Effector memory CD4-positive, alpha-beta T cell (primary cell): ENCODE measurements at regions not wholly inside any gene's neighbourhood (a gene's known extent, or its start where the extent isn't known, plus 50 kb on each side); places are given as distances from the start of the nearest gene placed in this dataset.

Source experiments
- DNase-seq, 3 donors: peaks; one replicate each; pipeline ENCODE4 v3.0.0-alpha.2; 2020
- H3K27ac ChIP-seq: 2 replicates; pipeline ENCODE4 v1.7.0; 2013; ENCODE audit warnings: mild to moderate bottlenecking, low read length, moderate library complexity; ENCODE audit not compliant: insufficient read depth, poor library complexity, severe bottlenecking
- H3K27me3 ChIP-seq: replicated peaks from 2 replicates; pipeline ENCODE4 v1.7.0; 2013; ENCODE audit warnings: mild to moderate bottlenecking, low read length; ENCODE audit not compliant: insufficient read depth, control insufficient read depth, poor library complexity, severe bottlenecking
- H3K36me3 ChIP-seq: 2 replicates; pipeline ENCODE4 v1.7.0; 2013; ENCODE audit warnings: mild to moderate bottlenecking, low read length, moderate library complexity; ENCODE audit not compliant: control insufficient read depth, insufficient read depth
- H3K4me1 ChIP-seq: 2 replicates; pipeline ENCODE4 v1.7.0; 2013; ENCODE audit warnings: low read length, mild to moderate bottlenecking; ENCODE audit not compliant: control insufficient read depth, insufficient read depth, poor library complexity, severe bottlenecking
- H3K4me3 ChIP-seq: 2 replicates; pipeline ENCODE4 v1.7.0; 2013; ENCODE audit warnings: low read length, low read depth, mild to moderate bottlenecking; ENCODE audit not compliant: insufficient read depth, poor library complexity, severe bottlenecking
- H3K9me3 ChIP-seq: 2 replicates; pipeline ENCODE4 v1.7.0; 2013; ENCODE audit warnings: mild to moderate bottlenecking, low read length, moderate library complexity; ENCODE audit not compliant: control insufficient read depth

DNA sequence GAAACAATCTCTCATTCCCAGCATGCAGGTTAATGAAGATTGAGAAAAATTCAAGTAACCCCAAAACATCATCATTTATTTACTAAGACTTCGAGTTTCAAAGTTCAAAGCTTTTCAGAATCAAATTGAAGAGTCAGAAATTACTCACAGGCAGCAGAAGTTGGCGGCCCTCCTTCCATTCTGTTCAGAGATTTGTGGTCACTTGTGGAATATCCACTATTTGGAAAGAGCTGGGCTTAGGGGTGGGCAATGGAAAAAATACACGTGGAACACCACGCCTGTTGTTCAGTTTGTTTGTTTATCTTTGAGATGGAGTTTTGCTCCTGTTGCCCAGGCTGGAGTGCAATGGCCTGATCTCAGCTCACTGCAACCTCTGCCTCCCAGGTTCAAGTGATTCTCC, 108.6 kb upstream of the NAA20 start:
- Histone ChIP-seq H3K4me3 (no peak overlapping the region), H3K4me1 (no peaks in the 10 kb centered on the region), H3K36me3 (no peaks in the 10 kb centered on the region), H3K9me3 (no peaks in the 10 kb centered on the region), H3K27me3 (no peaks in the 10 kb centered on the region), H3K27ac (no peak overlapping the region)
- no peak for DNase-seq

DNA sequence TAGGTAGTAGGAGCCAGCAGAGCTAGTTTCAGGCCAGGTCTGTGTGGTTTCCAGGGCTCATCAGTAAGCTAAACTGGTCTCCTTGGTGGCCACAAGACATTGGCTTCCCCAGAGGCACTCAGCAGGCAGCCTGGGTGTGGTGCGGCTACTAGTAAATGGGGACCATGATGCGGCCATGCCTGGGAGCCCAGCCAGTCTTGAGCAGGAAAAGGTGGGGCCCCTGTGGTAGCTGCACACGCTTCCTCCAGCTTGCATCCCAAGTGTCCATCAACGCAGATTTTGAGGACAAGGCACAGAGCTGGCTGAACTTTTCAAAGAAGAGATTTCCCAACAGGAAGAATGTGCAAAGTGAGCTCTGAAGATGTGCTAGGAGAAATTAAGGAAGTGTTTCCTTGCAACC, 107.4 kb upstream of the NAA20 start:
- Histone ChIP-seq H3K36me3 (no peaks in the 10 kb centered on the region), H3K4me3 (no peak overlapping the region), H3K4me1 (no peaks in the 10 kb centered on the region), H3K9me3 (no peaks in the 10 kb centered on the region), H3K27me3 (no peaks in the 10 kb centered on the region), H3K27ac (no peak overlapping the region)
- DNase-seq: no peak

DNA sequence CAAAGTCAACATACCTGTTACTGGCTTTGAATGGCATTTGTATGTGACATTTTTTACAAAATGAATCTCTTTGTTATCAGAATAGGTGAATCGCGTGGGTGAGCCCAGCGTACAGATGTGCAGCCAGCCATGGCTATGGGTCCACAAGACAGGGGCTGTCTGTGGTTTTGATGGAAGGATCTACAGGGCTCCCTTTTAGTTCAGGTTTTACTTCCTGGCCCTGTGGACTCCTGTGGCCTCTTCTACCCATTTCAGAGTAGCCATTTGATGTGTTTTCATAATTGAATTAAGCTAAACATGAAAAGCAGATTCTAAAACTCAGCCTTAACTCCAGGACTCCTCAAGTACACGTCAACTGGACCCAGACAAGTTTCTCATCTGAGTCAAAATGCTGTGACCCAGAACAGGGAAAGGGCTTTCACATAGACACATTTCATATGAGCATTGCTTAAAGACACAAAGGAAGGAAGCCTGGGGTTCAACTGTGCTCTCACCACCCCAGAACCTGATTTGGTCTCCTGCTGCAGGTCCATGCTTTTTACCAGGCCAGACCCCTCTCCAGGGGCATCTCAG, 105.3 kb upstream of the NAA20 start:
- Histone ChIP-seq H3K36me3 (no peaks in the 10 kb centered on the region), H3K27me3 (no peaks in the 10 kb centered on the region), H3K4me3 (no peak overlapping the region), H3K27ac (no peak overlapping the region), H3K4me1 (no peaks in the 10 kb centered on the region), H3K9me3 (no peaks in the 10 kb centered on the region)
- DNase-seq: no peak

DNA sequence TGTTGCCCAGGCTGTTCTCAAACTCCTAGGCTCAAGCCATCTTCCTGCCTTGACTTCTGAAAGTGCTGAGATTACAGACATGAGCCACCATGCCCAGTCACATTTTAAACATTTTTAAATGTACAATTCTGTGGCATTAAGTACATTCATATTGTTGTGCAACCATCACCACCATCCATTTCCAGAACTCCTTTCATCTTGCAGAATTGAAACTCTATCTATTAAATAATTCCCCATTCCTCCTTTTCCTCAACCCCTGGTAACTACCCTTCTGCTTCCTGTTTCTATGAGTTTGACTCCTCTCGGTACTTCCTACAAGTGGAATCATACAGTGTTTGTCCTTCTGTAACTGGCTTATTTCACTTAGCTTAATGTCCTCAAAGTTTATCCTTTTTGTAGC, 103.8 kb upstream of the NAA20 start:
- Histone ChIP-seq H3K9me3 (no peaks in the 10 kb centered on the region), H3K4me3 (no peak overlapping the region), H3K4me1 (no peaks in the 10 kb centered on the region), H3K27me3 (no peaks in the 10 kb centered on the region), H3K27ac (no peak overlapping the region), H3K36me3 (no peaks in the 10 kb centered on the region)
- no peak for DNase-seq

DNA sequence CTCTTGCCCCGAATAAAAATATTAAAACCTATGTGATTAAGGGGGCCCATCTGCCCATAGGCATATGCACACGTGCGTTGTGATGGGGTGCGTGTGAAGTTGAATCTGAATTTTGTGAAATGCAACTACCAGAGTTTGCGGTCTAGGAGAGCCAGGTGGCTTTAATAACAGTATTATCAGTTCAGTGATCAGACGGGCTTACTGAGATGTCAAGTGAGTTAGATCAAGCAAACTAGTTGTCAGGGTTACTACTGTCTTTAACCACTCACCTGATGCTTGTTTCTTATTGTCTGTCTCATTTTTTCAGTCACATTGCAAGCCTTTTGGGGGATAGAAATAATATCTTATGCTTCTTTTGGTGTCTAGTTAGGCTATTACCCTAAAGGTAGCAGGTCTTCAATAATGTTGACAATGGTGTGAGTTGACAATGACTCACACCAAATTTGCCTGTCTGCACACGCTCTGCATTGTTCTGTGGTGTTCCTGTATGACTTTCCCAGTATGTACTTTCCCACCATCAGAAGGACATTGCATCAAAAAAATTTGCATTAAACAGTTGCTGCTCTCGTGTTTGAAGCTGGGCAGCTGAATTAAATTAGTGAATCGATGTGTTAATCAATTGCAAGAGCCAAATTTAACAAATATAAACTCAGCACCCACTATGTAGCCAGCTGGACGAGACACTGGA, 103.1 kb upstream of the NAA20 start:
- Histone ChIP-seq H3K4me3 (no peak overlapping the region), H3K27me3 (no peaks in the 10 kb centered on the region), H3K36me3 (no peaks in the 10 kb centered on the region), H3K9me3 (no peaks in the 10 kb centered on the region), H3K4me1 (no peaks in the 10 kb centered on the region), H3K27ac (no peak overlapping the region)
- no peak for DNase-seq

DNA sequence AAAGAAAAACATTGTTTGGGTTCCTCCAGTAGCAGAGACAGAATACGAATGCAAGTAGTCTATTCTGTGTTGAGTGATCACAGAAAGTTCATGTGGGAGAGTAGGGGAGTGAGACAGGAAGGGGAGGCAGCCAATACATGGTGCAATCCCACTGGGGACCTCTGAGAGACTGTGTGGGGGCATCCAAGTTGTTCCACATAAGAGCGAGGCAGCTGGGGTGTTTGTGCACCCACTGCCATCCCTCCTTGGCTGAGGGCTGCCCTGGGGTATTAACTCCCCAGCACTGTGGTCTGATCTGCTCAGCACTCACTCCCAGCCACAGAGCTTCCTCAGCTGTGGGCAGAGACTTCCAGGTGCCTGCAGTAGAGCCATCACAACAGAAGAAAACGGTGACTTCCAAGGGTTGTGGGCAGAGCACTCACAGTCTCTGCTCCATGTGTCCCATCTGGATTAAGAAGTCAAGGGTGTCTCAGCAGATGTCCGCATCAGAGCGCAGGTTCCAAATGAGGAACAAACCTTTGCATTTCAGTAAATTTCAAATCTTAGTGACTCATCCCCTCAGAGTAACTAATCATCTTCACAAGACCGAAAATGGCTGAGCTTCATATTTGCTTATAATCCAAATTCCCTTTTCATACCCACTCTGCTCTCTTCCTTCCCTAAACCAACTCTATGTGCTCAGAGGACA, 101.9 kb upstream of the NAA20 start:
- Histone ChIP-seq H3K9me3 (no peaks in the 10 kb centered on the region), H3K27ac (no peak overlapping the region), H3K4me1 (no peaks in the 10 kb centered on the region), H3K36me3 (no peaks in the 10 kb centered on the region), H3K27me3 (no peaks in the 10 kb centered on the region), H3K4me3 (no peak overlapping the region)
- no peak for DNase-seq

DNA sequence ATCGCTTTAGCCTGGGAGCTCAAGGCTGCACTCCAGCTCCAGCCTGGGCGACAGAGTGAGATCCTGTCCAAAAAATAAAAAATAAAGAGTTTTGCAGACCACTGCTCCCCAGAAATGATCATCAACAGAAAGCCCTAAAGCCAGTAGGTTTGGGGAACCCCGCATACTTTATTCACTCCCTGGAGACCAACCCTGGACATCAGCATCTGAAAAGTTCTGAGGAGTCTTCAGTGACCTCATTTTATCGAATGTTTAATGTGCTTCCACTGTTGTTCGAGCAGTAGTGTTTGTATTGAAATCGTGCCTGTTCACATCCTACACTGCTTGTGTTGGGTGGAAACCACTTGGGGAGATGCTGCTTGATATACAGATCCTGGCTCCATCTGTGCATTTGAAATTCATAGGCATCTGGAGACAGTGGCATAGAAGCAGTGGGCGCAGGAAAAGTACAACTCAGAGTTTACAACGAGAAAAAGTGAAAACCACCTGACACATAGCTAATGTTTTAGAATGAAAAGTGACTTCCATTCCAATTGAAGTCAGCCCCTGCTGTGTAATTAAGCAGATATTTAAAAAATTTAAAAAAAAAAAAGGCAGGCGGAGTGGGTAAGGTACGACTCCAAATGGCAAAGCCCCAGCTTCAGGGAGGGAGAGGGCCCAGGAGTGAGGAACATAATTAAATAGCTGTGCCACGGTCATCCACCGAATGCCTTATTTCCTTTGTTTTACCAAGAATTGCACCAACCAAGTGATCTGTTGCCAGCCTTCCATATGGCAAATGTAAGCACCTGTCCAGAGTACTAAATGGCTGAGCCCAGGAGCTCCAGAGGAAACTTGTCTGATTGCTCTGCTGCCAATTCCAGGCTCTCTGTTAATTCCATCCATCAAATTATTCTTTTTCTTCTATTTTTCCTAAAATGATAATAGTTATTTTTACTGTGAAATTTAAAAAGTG, 100.4 kb upstream of the NAA20 start:
- Histone ChIP-seq H3K27ac (no peak overlapping the region), H3K27me3 (no peaks in the 10 kb centered on the region), H3K36me3 (no peaks in the 10 kb centered on the region), H3K4me1 (no peaks in the 10 kb centered on the region), H3K9me3 (no peaks in the 10 kb centered on the region), H3K4me3 (no peak overlapping the region)
- DNase-seq: no peak

DNA sequence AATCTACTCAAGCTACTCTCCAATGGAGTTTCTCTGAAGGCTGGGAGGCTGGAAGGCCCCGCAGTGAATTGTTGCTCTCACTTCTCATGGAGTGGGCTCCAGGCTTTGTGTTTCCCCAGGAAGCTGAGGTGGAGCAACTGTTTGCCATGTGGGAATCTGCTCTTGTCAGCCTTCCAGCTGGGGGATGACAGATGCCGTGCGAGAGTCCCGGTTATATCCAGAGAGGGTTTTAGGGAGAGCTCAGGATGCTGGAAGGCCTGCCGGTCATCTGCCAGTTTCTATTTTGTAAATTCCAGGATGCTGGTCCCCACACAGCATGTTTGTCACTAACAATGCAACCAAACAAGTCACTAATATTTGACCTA, 98.2 kb upstream of the NAA20 start:
- Histone ChIP-seq H3K4me3 (no peak overlapping the region), H3K36me3 (no peaks in the 10 kb centered on the region), H3K4me1 (no peaks in the 10 kb centered on the region), H3K27ac (no peak overlapping the region), H3K27me3 (no peaks in the 10 kb centered on the region), H3K9me3 (no peaks in the 10 kb centered on the region)
- no peak for DNase-seq

DNA sequence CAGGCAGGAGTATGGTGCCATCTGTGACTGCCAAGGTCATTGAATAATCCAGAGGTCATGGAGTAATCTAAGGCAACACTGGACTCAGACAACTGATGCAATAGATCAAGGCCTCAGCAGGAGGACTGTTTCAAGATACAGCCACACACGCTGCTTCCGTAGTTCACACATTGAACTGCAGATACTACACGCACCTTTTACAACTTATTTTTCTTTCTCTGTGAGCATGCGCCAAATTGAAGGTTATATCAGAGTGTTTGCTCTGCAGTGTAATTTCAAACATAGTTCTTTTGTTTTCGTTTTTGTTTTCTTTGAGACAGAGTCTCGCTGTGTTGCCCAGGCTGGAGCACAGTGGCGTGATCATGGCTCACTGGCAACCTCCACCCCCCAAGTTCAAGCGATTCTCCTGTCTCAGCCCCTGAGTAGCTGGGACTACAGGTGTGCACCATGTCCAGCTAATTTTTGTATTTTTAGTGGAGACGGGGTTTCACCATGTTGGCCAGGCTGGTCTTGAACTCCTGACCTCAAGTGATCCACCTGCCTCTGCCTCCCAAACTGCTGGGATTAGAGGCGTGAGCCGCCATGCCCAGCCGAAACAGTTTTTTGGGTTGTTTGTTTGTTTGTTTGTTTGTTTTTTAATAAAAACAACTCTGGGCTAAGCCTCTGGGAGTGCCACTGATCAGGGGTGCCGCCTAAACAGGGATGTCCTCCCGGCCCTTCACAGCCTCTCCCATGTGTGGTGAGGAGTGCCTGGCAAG, 96.6 kb upstream of the NAA20 start:
- H3K36me3 ChIP-seq: no peaks in the 10 kb centered on the region
- no peak overlapping the region for H3K4me3 ChIP-seq
- no peaks in the 10 kb centered on the region for H3K27me3 ChIP-seq
- DNase-seq: no peak
- H3K4me1 ChIP-seq: no peaks in the 10 kb centered on the region
- no peak overlapping the region for H3K27ac ChIP-seq
- no peaks in the 10 kb centered on the region for H3K9me3 ChIP-seq
